ENCODE measurements at regions not wholly inside any gene's neighbourhood (a gene's known extent, or its start where the extent isn't known, plus 50 kb on each side); places are given as distances from the start of the nearest gene placed in this dataset.

- no peak for TF ChIP-seq POLR2A (IDR thresholded peaks at IDR 0.05; ENCODE audit: insufficient read depth in 1 of 2, low read depth in 2 of 2, low read length in 2 of 2)
- TF ChIP-seq, protein P1, sequence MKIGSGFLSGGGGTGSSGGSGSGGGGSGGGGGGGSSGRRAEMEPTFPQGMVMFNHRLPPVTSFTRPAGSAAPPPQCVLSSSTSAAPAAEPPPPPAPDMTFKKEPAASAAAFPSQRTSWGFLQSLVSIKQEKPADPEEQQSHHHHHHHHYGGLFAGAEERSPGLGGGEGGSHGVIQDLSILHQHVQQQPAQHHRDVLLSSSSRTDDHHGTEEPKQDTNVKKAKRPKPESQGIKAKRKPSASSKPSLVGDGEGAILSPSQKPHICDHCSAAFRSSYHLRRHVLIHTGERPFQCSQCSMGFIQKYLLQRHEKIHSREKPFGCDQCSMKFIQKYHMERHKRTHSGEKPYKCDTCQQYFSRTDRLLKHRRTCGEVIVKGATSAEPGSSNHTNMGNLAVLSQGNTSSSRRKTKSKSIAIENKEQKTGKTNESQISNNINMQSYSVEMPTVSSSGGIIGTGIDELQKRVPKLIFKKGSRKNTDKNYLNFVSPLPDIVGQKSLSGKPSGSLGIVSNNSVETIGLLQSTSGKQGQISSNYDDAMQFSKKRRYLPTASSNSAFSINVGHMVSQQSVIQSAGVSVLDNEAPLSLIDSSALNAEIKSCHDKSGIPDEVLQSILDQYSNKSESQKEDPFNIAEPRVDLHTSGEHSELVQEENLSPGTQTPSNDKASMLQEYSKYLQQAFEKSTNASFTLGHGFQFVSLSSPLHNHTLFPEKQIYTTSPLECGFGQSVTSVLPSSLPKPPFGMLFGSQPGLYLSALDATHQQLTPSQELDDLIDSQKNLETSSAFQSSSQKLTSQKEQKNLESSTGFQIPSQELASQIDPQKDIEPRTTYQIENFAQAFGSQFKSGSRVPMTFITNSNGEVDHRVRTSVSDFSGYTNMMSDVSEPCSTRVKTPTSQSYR (CRISPR knock-in tag; IDR thresholded peaks at IDR 0.05; ENCODE audit: borderline replicate concordance), result no peak
These were observed 230.4 kb upstream of the COPS8 start for GRCh38 chr2:236855176-236855865.

All from HepG2 (cell line).